ENCODE measurements at regions not wholly inside any gene's neighbourhood (a gene's known extent, or its start where the extent isn't known, plus 50 kb on each side); places are given as distances from the start of the nearest gene placed in this dataset.

DNA sequence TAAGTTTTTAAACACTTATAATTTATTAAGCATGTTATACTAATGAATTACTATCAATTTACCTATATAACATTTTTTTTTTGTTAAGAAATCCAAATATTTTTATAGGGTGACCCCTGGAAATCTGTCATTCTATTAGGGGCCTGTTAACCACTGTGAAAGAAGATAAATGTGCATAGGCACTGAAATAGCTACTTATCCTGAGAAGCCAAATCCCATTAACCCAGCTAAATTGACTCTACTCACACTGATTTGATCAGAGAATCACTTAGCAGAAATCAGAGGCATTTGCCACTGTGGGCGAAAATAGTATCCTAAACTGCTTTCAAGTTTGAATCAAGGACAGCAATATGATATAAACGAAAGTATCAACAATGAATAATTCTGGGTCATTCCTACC lies 90.0 kb upstream of the GULP1 start:
- TF ChIP-seq, protein P1, sequence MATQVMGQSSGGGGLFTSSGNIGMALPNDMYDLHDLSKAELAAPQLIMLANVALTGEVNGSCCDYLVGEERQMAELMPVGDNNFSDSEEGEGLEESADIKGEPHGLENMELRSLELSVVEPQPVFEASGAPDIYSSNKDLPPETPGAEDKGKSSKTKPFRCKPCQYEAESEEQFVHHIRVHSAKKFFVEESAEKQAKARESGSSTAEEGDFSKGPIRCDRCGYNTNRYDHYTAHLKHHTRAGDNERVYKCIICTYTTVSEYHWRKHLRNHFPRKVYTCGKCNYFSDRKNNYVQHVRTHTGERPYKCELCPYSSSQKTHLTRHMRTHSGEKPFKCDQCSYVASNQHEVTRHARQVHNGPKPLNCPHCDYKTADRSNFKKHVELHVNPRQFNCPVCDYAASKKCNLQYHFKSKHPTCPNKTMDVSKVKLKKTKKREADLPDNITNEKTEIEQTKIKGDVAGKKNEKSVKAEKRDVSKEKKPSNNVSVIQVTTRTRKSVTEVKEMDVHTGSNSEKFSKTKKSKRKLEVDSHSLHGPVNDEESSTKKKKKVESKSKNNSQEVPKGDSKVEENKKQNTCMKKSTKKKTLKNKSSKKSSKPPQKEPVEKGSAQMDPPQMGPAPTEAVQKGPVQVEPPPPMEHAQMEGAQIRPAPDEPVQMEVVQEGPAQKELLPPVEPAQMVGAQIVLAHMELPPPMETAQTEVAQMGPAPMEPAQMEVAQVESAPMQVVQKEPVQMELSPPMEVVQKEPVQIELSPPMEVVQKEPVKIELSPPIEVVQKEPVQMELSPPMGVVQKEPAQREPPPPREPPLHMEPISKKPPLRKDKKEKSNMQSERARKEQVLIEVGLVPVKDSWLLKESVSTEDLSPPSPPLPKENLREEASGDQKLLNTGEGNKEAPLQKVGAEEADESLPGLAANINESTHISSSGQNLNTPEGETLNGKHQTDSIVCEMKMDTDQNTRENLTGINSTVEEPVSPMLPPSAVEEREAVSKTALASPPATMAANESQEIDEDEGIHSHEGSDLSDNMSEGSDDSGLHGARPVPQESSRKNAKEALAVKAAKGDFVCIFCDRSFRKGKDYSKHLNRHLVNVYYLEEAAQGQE (IDR thresholded peaks at IDR 0.05): no peak
- TF ChIP-seq, protein P2, sequence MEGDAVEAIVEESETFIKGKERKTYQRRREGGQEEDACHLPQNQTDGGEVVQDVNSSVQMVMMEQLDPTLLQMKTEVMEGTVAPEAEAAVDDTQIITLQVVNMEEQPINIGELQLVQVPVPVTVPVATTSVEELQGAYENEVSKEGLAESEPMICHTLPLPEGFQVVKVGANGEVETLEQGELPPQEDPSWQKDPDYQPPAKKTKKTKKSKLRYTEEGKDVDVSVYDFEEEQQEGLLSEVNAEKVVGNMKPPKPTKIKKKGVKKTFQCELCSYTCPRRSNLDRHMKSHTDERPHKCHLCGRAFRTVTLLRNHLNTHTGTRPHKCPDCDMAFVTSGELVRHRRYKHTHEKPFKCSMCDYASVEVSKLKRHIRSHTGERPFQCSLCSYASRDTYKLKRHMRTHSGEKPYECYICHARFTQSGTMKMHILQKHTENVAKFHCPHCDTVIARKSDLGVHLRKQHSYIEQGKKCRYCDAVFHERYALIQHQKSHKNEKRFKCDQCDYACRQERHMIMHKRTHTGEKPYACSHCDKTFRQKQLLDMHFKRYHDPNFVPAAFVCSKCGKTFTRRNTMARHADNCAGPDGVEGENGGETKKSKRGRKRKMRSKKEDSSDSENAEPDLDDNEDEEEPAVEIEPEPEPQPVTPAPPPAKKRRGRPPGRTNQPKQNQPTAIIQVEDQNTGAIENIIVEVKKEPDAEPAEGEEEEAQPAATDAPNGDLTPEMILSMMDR (IDR thresholded peaks at IDR 0.05; ENCODE audit: low read depth, low read length, missing input control): no peak
- TF ChIP-seq GABPA (IDR thresholded peaks at IDR 0.05 in 1 of 2, conservative IDR thresholded peaks at IDR 0.05 in 1 of 2): no peak
- no peak for TF ChIP-seq TAF1 (conservative IDR thresholded peaks at IDR 0.05)
- TF ChIP-seq, protein P3, sequence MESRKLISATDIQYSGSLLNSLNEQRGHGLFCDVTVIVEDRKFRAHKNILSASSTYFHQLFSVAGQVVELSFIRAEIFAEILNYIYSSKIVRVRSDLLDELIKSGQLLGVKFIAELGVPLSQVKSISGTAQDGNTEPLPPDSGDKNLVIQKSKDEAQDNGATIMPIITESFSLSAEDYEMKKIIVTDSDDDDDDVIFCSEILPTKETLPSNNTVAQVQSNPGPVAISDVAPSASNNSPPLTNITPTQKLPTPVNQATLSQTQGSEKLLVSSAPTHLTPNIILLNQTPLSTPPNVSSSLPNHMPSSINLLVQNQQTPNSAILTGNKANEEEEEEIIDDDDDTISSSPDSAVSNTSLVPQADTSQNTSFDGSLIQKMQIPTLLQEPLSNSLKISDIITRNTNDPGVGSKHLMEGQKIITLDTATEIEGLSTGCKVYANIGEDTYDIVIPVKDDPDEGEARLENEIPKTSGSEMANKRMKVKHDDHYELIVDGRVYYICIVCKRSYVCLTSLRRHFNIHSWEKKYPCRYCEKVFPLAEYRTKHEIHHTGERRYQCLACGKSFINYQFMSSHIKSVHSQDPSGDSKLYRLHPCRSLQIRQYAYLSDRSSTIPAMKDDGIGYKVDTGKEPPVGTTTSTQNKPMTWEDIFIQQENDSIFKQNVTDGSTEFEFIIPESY (IDR thresholded peaks at IDR 0.05): no peak
- TF ChIP-seq EGR1 (IDR thresholded peaks at IDR 0.05; ENCODE audit: low read depth in 2 of 2): no peak
- TF ChIP-seq, protein P4, sequence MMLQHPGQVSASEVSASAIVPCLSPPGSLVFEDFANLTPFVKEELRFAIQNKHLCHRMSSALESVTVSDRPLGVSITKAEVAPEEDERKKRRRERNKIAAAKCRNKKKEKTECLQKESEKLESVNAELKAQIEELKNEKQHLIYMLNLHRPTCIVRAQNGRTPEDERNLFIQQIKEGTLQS (IDR thresholded peaks at IDR 0.05): no peak
- no peak for TF ChIP-seq HNF4A (conservative IDR thresholded peaks at IDR 0.05)
- TF ChIP-seq JUND (IDR thresholded peaks at IDR 0.05): no peak
- no peak for TF ChIP-seq YY1 (IDR thresholded peaks at IDR 0.05)
- TF ChIP-seq NR2F2 (IDR thresholded peaks at IDR 0.05): no peak
- no peak for TF ChIP-seq SP1 (IDR thresholded peaks at IDR 0.05)
- TF ChIP-seq FOXA1 (IDR thresholded peaks at IDR 0.05): no peak

All from liver (tissue), 3 donors.